ENCODE measurements at regions not wholly inside any gene's neighbourhood (a gene's known extent, or its start where the extent isn't known, plus 50 kb on each side); places are given as distances from the start of the nearest gene placed in this dataset.

DNA sequence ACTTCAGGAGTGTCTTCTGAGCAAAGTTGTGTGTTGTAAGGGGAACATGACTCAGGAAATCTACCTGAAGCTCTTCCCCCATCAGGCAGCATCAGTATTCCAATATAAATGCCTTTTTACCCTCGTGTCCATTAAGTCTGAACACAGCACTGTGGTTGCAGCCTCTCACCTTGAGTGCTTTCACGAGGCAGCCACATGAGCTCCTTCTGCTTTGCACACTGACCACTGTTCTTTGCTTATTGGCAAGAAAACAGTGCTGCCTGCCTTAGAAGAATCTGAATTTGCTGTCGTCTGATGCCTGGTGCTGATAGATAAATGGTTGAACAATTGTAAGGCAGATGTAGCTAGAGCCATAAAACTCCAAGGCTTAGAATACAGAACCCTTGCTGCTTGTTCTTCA lies 139.6 kb upstream of the WDR1 start:
- Histone ChIP-seq H3K4me3 (ENCODE audit: low read length) (no peak overlapping the region), H3K27ac (ENCODE audit: low read length) (no peak overlapping the region), H3K9me3 (replicated peaks; ENCODE audit: insufficient read depth, low read length) (no peaks in the 10 kb centered on the region), H2AFZ (ENCODE audit: low read length) (no peak overlapping the region), H3K9ac (ENCODE audit: low read length) (no peak overlapping the region), H3K79me2 (ENCODE audit: low read length) (no peaks in the 10 kb centered on the region), H4K20me1 (ENCODE audit: insufficient read depth, low read length) (no peaks in the 10 kb centered on the region), H3F3A (ENCODE audit: insufficient read depth, low read length) (no peaks in the 10 kb centered on the region), H3K36me3 (replicated peaks; ENCODE audit: insufficient read depth, low read length) (no peaks in the 10 kb centered on the region), H3K4me1 (ENCODE audit: low read length) (no peaks in the 10 kb centered on the region), H3K4me2 (ENCODE audit: low read depth, low read length) (no peak overlapping the region), H3K27me3 (replicated peaks; ENCODE audit: insufficient read depth, low read length) (no peaks in the 10 kb centered on the region), H3K9me2 (replicated peaks; ENCODE audit: insufficient read depth, low read length) (no peaks in the 10 kb centered on the region)
- TF ChIP-seq EZH2phosphoT487 (IDR thresholded peaks at IDR 0.05; ENCODE audit: low read length) (no peak), EZH2 (optimal IDR thresholded peaks at IDR 0.05; ENCODE audit: low read depth, low read length) (no peak)
- TF ChIP-seq, protein P1, sequence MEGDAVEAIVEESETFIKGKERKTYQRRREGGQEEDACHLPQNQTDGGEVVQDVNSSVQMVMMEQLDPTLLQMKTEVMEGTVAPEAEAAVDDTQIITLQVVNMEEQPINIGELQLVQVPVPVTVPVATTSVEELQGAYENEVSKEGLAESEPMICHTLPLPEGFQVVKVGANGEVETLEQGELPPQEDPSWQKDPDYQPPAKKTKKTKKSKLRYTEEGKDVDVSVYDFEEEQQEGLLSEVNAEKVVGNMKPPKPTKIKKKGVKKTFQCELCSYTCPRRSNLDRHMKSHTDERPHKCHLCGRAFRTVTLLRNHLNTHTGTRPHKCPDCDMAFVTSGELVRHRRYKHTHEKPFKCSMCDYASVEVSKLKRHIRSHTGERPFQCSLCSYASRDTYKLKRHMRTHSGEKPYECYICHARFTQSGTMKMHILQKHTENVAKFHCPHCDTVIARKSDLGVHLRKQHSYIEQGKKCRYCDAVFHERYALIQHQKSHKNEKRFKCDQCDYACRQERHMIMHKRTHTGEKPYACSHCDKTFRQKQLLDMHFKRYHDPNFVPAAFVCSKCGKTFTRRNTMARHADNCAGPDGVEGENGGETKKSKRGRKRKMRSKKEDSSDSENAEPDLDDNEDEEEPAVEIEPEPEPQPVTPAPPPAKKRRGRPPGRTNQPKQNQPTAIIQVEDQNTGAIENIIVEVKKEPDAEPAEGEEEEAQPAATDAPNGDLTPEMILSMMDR (IDR thresholded peaks at IDR 0.05; ENCODE audit: low read length): no peak
- no peak for DNase-seq

DNA sequence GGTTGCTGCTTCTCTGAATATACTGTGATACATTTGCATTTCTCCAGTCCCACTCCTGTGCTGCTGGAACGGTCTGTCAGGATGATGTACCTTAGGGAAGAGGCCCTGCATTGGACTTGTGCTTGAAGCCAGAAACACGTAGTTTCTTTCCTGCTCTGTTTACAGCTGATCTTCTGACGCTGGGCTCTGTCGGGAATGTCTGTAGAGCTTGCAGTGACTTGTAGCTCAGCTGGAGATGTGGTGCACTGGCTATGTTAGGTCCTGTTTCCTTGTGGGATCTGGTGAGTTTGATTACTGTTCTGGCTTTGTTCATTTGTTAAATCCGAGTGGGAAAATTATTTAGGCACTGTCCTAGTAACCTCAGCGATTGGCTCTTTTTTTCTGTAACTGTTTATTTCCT lies 137.2 kb upstream of the WDR1 start:
- Histone ChIP-seq H3K27me3 (replicated peaks; ENCODE audit: insufficient read depth, low read length) (no peaks in the 10 kb centered on the region), H3K9me2 (replicated peaks; ENCODE audit: insufficient read depth, low read length) (no peaks in the 10 kb centered on the region), H3K4me3 (ENCODE audit: low read length) (no peak overlapping the region), H3K9me3 (replicated peaks; ENCODE audit: insufficient read depth, low read length) (no peaks in the 10 kb centered on the region), H2AFZ (ENCODE audit: low read length) (no peak overlapping the region), H3K27ac (ENCODE audit: low read length) (no peak overlapping the region), H3F3A (ENCODE audit: insufficient read depth, low read length) (no peaks in the 10 kb centered on the region), H3K79me2 (ENCODE audit: low read length) (no peaks in the 10 kb centered on the region), H3K4me1 (ENCODE audit: low read length) (no peaks in the 10 kb centered on the region), H3K4me2 (ENCODE audit: low read depth, low read length) (no peak overlapping the region), H3K36me3 (replicated peaks; ENCODE audit: insufficient read depth, low read length) (no peaks in the 10 kb centered on the region), H3K9ac (ENCODE audit: low read length) (no peak overlapping the region), H4K20me1 (ENCODE audit: insufficient read depth, low read length) (no peaks in the 10 kb centered on the region)
- TF ChIP-seq EZH2phosphoT487 (IDR thresholded peaks at IDR 0.05; ENCODE audit: low read length) (no peak), EZH2 (optimal IDR thresholded peaks at IDR 0.05; ENCODE audit: low read depth, low read length) (no peak)
- TF ChIP-seq, protein P1 (IDR thresholded peaks at IDR 0.05; ENCODE audit: low read length): no peak
- no peak for DNase-seq

DNA sequence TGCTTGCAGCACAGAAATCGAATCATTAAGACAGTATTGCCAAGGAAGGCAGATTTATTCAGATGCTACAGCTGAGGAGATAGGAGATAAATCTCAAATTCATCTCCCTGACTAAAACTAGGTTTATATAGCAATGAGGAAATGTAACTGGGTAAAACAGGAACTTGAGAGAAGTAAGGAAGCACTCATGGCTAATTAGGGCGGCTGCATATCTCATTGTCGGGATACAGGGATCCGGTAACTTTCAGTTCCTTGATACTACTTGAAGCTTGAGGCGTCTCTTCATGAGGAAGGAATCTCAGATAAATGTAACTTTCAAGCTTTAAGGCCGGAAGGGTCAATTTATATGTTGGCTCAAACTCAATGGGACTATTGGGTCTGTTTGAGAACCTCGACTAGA lies 129.2 kb upstream of the WDR1 start:
- H3K27me3 ChIP-seq (replicated peaks; ENCODE audit: insufficient read depth, low read length): no peaks in the 10 kb centered on the region
- H3F3A ChIP-seq (ENCODE audit: insufficient read depth, low read length): no peaks in the 10 kb centered on the region
- H3K79me2 ChIP-seq (ENCODE audit: low read length): no peaks in the 10 kb centered on the region
- no peak overlapping the region for H3K9ac ChIP-seq (ENCODE audit: low read length)
- no peaks in the 10 kb centered on the region for H3K4me1 ChIP-seq (ENCODE audit: low read length)
- no peaks in the 10 kb centered on the region for H3K9me3 ChIP-seq (replicated peaks; ENCODE audit: insufficient read depth, low read length)
- no peak overlapping the region for H3K27ac ChIP-seq (ENCODE audit: low read length)
- H4K20me1 ChIP-seq (ENCODE audit: insufficient read depth, low read length): no peaks in the 10 kb centered on the region
- H3K4me2 ChIP-seq (ENCODE audit: low read depth, low read length): no peak overlapping the region
- no peak overlapping the region for H3K4me3 ChIP-seq (ENCODE audit: low read length)
- no peak overlapping the region for H2AFZ ChIP-seq (ENCODE audit: low read length)
- DNase-seq: no peak
- no peaks in the 10 kb centered on the region for H3K9me2 ChIP-seq (replicated peaks; ENCODE audit: insufficient read depth, low read length)
- no peaks in the 10 kb centered on the region for H3K36me3 ChIP-seq (replicated peaks; ENCODE audit: insufficient read depth, low read length)
- TF ChIP-seq EZH2phosphoT487 (IDR thresholded peaks at IDR 0.05; ENCODE audit: low read length): no peak
- no peak for TF ChIP-seq EZH2 (optimal IDR thresholded peaks at IDR 0.05; ENCODE audit: low read depth, low read length)
- TF ChIP-seq, protein P1 (IDR thresholded peaks at IDR 0.05; ENCODE audit: low read length): no peak
